ENCODE measurements at regions not wholly inside any gene's neighbourhood (a gene's known extent, or its start where the extent isn't known, plus 50 kb on each side); places are given as distances from the start of the nearest gene placed in this dataset.

DNA sequence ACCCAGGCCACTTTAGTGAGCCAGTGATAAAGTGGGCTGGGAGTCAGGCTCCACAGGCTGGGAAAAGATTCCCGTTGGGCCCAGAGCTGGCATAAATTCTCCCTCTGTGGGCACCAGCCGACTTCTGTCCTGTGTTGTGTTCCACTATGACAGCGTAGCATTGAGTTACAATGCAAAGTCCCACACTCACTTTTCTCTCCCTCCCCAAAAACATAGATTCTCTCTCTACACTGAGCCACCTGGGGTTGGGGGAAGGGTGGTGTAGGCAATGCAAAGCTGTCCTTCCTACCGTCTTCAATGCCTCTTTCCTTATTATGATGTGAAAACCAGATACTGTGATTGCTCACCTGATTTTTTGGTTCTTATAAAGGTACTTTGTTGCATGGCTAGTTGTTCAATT, 566.2 kb downstream of the RAPGEF2 start:
- Histone ChIP-seq H3K79me2 (ENCODE audit: control insufficient read depth, insufficient read depth, low read length) (peaks cover 9% of the 10 kb centered on the region), H3K9me1 (ENCODE audit: control insufficient read depth, extremely low read depth, insufficient read depth, low read length) (no peaks in the 10 kb centered on the region), H4K20me1 (ENCODE audit: control insufficient read depth, extremely low read depth, insufficient read depth, low read length) (no peaks in the 10 kb centered on the region), H3K9ac (ENCODE audit: control insufficient read depth, extremely low read depth, insufficient read depth, low read length) (no peak overlapping the region), H3K9me3 (ENCODE audit: control insufficient read depth, low read depth, low read length) (no peaks in the 10 kb centered on the region), H3K36me3 (ENCODE audit: control insufficient read depth in 2 of 2, extremely low read depth in 1 of 2, insufficient read depth in 2 of 2, low read length in 2 of 2) (no peaks in the 10 kb centered on the region), H3K27ac (ENCODE audit: control insufficient read depth, insufficient read depth, low read length) (no peak overlapping the region), H3K4me3 (ENCODE audit: control insufficient read depth in 2 of 3, extremely low read depth in 1 of 3, insufficient read depth in 2 of 3, low read depth in 1 of 3, low read length in 3 of 3) (no peak overlapping the region), H3K27me3 (ENCODE audit: control insufficient read depth, extremely low read depth, insufficient read depth, low read length) (no peaks in the 10 kb centered on the region), H3K4me1 (ENCODE audit: control insufficient read depth, extremely low read depth, insufficient read depth, low read length) (no peaks in the 10 kb centered on the region), H2AFZ (ENCODE audit: control insufficient read depth, low read length) (no peak overlapping the region), H3K4me2 (ENCODE audit: control insufficient read depth, extremely low read depth, insufficient read depth, low read depth, low read length) (no peak overlapping the region)
- dilution Hi-C loops (cut with MboI; ENCODE audit: extremely low pct_ligation_motif_present, low sequenced_read_pairs): no loop called here
- TF ChIP-seq, protein P1, sequence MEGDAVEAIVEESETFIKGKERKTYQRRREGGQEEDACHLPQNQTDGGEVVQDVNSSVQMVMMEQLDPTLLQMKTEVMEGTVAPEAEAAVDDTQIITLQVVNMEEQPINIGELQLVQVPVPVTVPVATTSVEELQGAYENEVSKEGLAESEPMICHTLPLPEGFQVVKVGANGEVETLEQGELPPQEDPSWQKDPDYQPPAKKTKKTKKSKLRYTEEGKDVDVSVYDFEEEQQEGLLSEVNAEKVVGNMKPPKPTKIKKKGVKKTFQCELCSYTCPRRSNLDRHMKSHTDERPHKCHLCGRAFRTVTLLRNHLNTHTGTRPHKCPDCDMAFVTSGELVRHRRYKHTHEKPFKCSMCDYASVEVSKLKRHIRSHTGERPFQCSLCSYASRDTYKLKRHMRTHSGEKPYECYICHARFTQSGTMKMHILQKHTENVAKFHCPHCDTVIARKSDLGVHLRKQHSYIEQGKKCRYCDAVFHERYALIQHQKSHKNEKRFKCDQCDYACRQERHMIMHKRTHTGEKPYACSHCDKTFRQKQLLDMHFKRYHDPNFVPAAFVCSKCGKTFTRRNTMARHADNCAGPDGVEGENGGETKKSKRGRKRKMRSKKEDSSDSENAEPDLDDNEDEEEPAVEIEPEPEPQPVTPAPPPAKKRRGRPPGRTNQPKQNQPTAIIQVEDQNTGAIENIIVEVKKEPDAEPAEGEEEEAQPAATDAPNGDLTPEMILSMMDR (optimal IDR thresholded peaks at IDR 0.05 in 1 of 3, IDR thresholded peaks at IDR 0.05 in 1 of 3, conservative IDR thresholded peaks at IDR 0.05 in 1 of 3; ENCODE audit: extremely low read depth in 1 of 3, insufficient read depth in 2 of 3, low read length in 3 of 3): no peak
- no peak for TF ChIP-seq EZH2 (IDR thresholded peaks at IDR 0.05; ENCODE audit: low read length)
- no peak for FAIRE-seq
- DNase-seq (ENCODE audit: low read depth, low spot score): no peak

DNA sequence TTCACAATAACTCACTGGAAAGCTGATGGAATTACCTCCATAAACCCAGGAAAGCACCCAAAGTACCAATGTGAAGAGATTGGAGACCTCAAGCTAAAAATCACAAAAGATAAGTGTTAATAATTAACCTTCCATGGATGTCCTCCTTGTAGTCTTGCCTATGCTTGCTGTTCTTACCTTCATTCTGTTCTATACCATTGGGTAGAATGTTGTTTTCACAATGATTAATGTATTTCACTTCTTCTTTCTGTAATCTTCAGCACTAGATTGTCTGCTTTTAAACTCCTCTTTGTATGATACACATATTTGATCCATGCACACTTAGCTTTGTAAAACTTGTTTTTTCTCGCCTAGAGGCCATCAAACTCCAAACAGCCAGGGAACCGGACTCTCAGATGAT, 570.3 kb downstream of the RAPGEF2 start:
- dilution Hi-C loops (cut with MboI; ENCODE audit: extremely low pct_ligation_motif_present, low sequenced_read_pairs): no loop called here
- no peak for FAIRE-seq
- peaks cover 4% of the 10 kb centered on the region for H3K79me2 ChIP-seq (ENCODE audit: control insufficient read depth, insufficient read depth, low read length)
- no peak for DNase-seq (ENCODE audit: low read depth, low spot score)
- no peak overlapping the region for H3K4me2 ChIP-seq (ENCODE audit: control insufficient read depth, extremely low read depth, insufficient read depth, low read depth, low read length)
- no peaks in the 10 kb centered on the region for H3K9me1 ChIP-seq (ENCODE audit: control insufficient read depth, extremely low read depth, insufficient read depth, low read length)
- H3K4me1 ChIP-seq (ENCODE audit: control insufficient read depth, extremely low read depth, insufficient read depth, low read length): no peaks in the 10 kb centered on the region
- no peak overlapping the region for H3K4me3 ChIP-seq (ENCODE audit: control insufficient read depth in 2 of 3, extremely low read depth in 1 of 3, insufficient read depth in 2 of 3, low read depth in 1 of 3, low read length in 3 of 3)
- no peaks in the 10 kb centered on the region for H3K9me3 ChIP-seq (ENCODE audit: control insufficient read depth, low read depth, low read length)
- no peak overlapping the region for H2AFZ ChIP-seq (ENCODE audit: control insufficient read depth, low read length)
- H3K9ac ChIP-seq (ENCODE audit: control insufficient read depth, extremely low read depth, insufficient read depth, low read length): no peak overlapping the region
- no peaks in the 10 kb centered on the region for H3K27me3 ChIP-seq (ENCODE audit: control insufficient read depth, extremely low read depth, insufficient read depth, low read length)
- no peaks in the 10 kb centered on the region for H4K20me1 ChIP-seq (ENCODE audit: control insufficient read depth, extremely low read depth, insufficient read depth, low read length)
- no peak overlapping the region for H3K27ac ChIP-seq (ENCODE audit: control insufficient read depth, insufficient read depth, low read length)
- TF ChIP-seq, protein P1 (optimal IDR thresholded peaks at IDR 0.05 in 1 of 3, IDR thresholded peaks at IDR 0.05 in 1 of 3, conservative IDR thresholded peaks at IDR 0.05 in 1 of 3; ENCODE audit: extremely low read depth in 1 of 3, insufficient read depth in 2 of 3, low read length in 3 of 3): no peak
- no peak for TF ChIP-seq EZH2 (IDR thresholded peaks at IDR 0.05; ENCODE audit: low read length)
- no peaks in the 10 kb centered on the region for H3K36me3 ChIP-seq (ENCODE audit: control insufficient read depth in 2 of 2, extremely low read depth in 1 of 2, insufficient read depth in 2 of 2, low read length in 2 of 2)

Data from keratinocyte (primary cell).